HCT116 (cell line): ENCODE measurements at regions not wholly inside any gene's neighbourhood (a gene's known extent, or its start where the extent isn't known, plus 50 kb on each side); places are given as distances from the start of the nearest gene placed in this dataset.

Experiments
- ATAC-seq: fragments of 200-7000 bp; cut with Tn5 transposase; 2 replicates; pipeline ENCODE4 v1.9.1; 2020; ENCODE audit warnings: mild to moderate bottlenecking, moderate library complexity
- BruUV-seq: library from RNA; stranded (reverse); fragments of 400-500 nt; replicated peaks from 2 replicates; lab custom pipeline; 2021; lab: Mats Ljungman, UMichigan
- CTCF ChIA-PET: fragments of 300-600 bp; sonication (Branson Sonifier 250); formaldehyde crosslinking; loops from one replicate; lab custom pipeline; 2021; ENCODE audit warnings: antibody characterized with exemption; lab: Charles Lee
- POLR2A ChIA-PET: fragments of 300-600, 350-600 bp; sonication (Branson Sonifier 250); formaldehyde crosslinking; loops from one replicate; lab custom pipeline; 2021; ENCODE audit warnings: antibody characterized with exemption; lab: Charles Lee
- RAD21 ChIA-PET, 2 experiments: fragments of 300-600 bp; sonication (Branson Sonifier 250); formaldehyde crosslinking; loops; one replicate each; lab custom pipeline; 2023; ENCODE audit warnings: low total read pairs in 2 of 2; ENCODE audit not compliant: uncharacterized antibody in 2 of 2, unreplicated experiment in 2 of 2, low non-redundant PET in 1 of 2; lab: Charles Lee
- DNase-seq: peaks from one replicate; pipeline ENCODE4 v3.0.0-alpha.2; 2010; ENCODE audit warnings: low read depth, low spot score
- H2AFZ ChIP-seq: fragments of 200-600 bp; shearing (Covaris generic), sonication (generic); 2 replicates; pipeline ENCODE4 v1.6.1; 2017; ENCODE audit warnings: low read depth, mixed run types, mixed read lengths, antibody characterized with exemption, low read length; ENCODE audit not compliant: poor library complexity, severe bottlenecking
- H3K27ac ChIP-seq: 2 replicates; pipeline ENCODE4 v1.5.1; 2012; ENCODE audit warnings: low read depth, low read length
- H3K27me3 ChIP-seq: fragments of 200-600 bp; sonication (generic); 2 replicates; pipeline ENCODE4 v1.6.1; 2016; ENCODE audit warnings: mixed run types, low read length, mixed read lengths; ENCODE audit not compliant: insufficient read depth
- H3K36me3 ChIP-seq, 2 experiments: fragments of 200-500 bp in 1 of 2; fragments of 200-600 bp in 1 of 2; sonication (Bioruptor generic) in 1 of 2; sonication (generic) in 1 of 2; 2 replicates each; pipeline versions ENCODE4 v1.5.1 to v1.6.1; 2014 to 2016; ENCODE audit warnings: low read length in 2 of 2, inconsistent platforms in 1 of 2, mixed read lengths in 1 of 2, mixed run types in 1 of 2; ENCODE audit not compliant: insufficient read depth in 2 of 2, control insufficient read depth in 1 of 2
- H3K4me1 ChIP-seq, 2 experiments: fragments of 200-600 bp in 1 of 2; sonication (generic) in 1 of 2; 2 replicates each; pipeline versions ENCODE4 v1.5.1 to v1.6.1; 2012 to 2017; ENCODE audit warnings: low read length in 2 of 2, inconsistent platforms in 1 of 2, mild to moderate bottlenecking in 1 of 2, mixed read lengths in 1 of 2, mixed run types in 1 of 2, moderate library complexity in 1 of 2; ENCODE audit not compliant: insufficient read depth in 2 of 2, control insufficient read depth in 1 of 2
- H3K4me2 ChIP-seq: fragments of 200-600 bp; sonication (generic); 2 replicates; pipeline ENCODE4 v1.6.1; 2017; ENCODE audit warnings: mixed run types, low read length, mixed read lengths
- H3K4me3 ChIP-seq, 2 experiments: fragments of 200-600 bp in 1 of 2; sonication (generic) in 1 of 2; replicated peaks in 1 of 2; 2 replicates each; pipeline ENCODE4 v1.5.1; 2011 to 2016; ENCODE audit warnings: low read length in 2 of 2, control low read depth in 1 of 2, low read depth in 1 of 2, mild to moderate bottlenecking in 1 of 2, mixed read lengths in 1 of 2, mixed run types in 1 of 2
- H3K79me2 ChIP-seq: fragments of 200-600 bp; sonication (generic); 2 replicates; pipeline ENCODE4 v1.6.1; 2017; ENCODE audit warnings: mild to moderate bottlenecking, mixed run types, low read length, moderate library complexity, mixed read lengths; ENCODE audit not compliant: insufficient read depth
- H3K9ac ChIP-seq: fragments of 200-600 bp; sonication (generic); 2 replicates; pipeline ENCODE4 v1.6.1; 2016; ENCODE audit warnings: low read length, mixed read lengths
- H3K9me2 ChIP-seq: fragments of 200-600 bp; sonication (generic), shearing (Covaris generic); 2 replicates; pipeline ENCODE4 v1.6.1; 2017; ENCODE audit warnings: mixed run types, mild to moderate bottlenecking, moderate library complexity; ENCODE audit not compliant: insufficient read depth
- H3K9me3 ChIP-seq, 2 experiments: fragments of 200-500 bp in 1 of 2; fragments of 200-600 bp in 1 of 2; sonication (Bioruptor generic) in 1 of 2; sonication (generic) in 1 of 2; 2 replicates each; pipeline ENCODE4 v1.6.1; 2014 to 2017; ENCODE audit warnings: low read length in 2 of 2, mixed read lengths in 2 of 2, inconsistent platforms in 1 of 2, low read depth in 1 of 2, mild to moderate bottlenecking in 1 of 2, mixed run types in 1 of 2, moderate library complexity in 1 of 2; ENCODE audit not compliant: control insufficient read depth in 1 of 2, insufficient read depth in 1 of 2
- H4K20me1 ChIP-seq: fragments of 200-600 bp; sonication (generic), shearing (Covaris generic); 2 replicates; pipeline ENCODE4 v1.6.1; 2017; ENCODE audit warnings: mixed run types, mild to moderate bottlenecking, moderate library complexity; ENCODE audit not compliant: insufficient read depth
- CBX3 ChIP-seq: IDR thresholded peaks from 2 replicates; pipeline ENCODE4 v1.6.1; 2012; ENCODE audit warnings: low read depth
- CTCF ChIP-seq, 3 experiments: fragments of 200-600 bp in 1 of 3; sonication (generic) in 1 of 3; IDR thresholded peaks in 2 of 3; conservative IDR thresholded peaks in 1 of 3; 2 replicates each; pipeline ENCODE4 v1.5.1; 2012 to 2017; ENCODE audit warnings: low read depth in 2 of 3, low read length in 2 of 3, antibody characterized with exemption in 1 of 3, borderline replicate concordance in 1 of 3, control low read depth in 1 of 3, mild to moderate bottlenecking in 1 of 3, mixed read lengths in 1 of 3, mixed run types in 1 of 3, moderate library complexity in 1 of 3; ENCODE audit not compliant: insufficient read depth in 1 of 3
- MAX ChIP-seq: IDR thresholded peaks from 2 replicates; pipeline ENCODE4 v1.6.1; 2012
- POLR2AphosphoS5 ChIP-seq: IDR thresholded peaks from 2 replicates; pipeline ENCODE4 v1.6.1; 2011; ENCODE audit warnings: mild to moderate bottlenecking, low read depth, low read length, moderate library complexity
- RAD21 ChIP-seq: IDR thresholded peaks from 2 replicates; pipeline ENCODE4 v1.6.1; 2012; ENCODE audit warnings: low read depth, mild to moderate bottlenecking
- SRF ChIP-seq: IDR thresholded peaks from 2 replicates; pipeline ENCODE4 v1.6.1; 2012; ENCODE audit warnings: low read depth
- TCF7L2 ChIP-seq: IDR thresholded peaks from 2 replicates; pipeline ENCODE4 v1.7.0; 2011; ENCODE audit warnings: borderline replicate concordance, inconsistent platforms; ENCODE audit not compliant: insufficient read depth, insufficient read length; ENCODE audit errors: extremely low read depth
- intact Hi-C: fragments of 100-400 bp; cut with micrococcal nuclease; formaldehyde crosslinking; loops from 2 replicates; pipeline ENCODE4 v1.10.0; 2022

GRCh38 chr3:30123224-30123623 lies 483.2 kb upstream of the TGFBR2 start:
- no TSS peak for BruUV-seq
- Histone ChIP-seq H3K79me2 (no peaks in the 10 kb centered on the region), H2AFZ (no peak overlapping the region), H3K9ac (no peak overlapping the region), H3K4me2 (no peak overlapping the region), H3K27me3 (no peaks in the 10 kb centered on the region), H3K9me2 (no peaks in the 10 kb centered on the region), H3K9me3 (no peaks in the 10 kb centered on the region), H3K36me3 (no peaks in the 10 kb centered on the region), H4K20me1 (no peaks in the 10 kb centered on the region), H3K4me3 (no peak overlapping the region), H3K4me1 (no peaks in the 10 kb centered on the region), H3K27ac (no peak overlapping the region)
- ChIA-PET RAD21 (no interaction called here), POLR2A (no interaction called here), CTCF (no interaction called here)
- no peak for DNase-seq
- ATAC-seq, result no peak
- TF ChIP-seq CTCF (IDR thresholded peaks at IDR 0.05 in 2 of 3, conservative IDR thresholded peaks at IDR 0.05 in 1 of 3; ENCODE audit: borderline replicate concordance in 1 of 3, insufficient read depth in 1 of 3, low read depth in 2 of 3, low read length in 2 of 3) (no peak), POLR2AphosphoS5 (no peak), RAD21 (no peak)
- intact Hi-C loops, result no loop called here

- intact Hi-C loops, result no loop called here
- DNase-seq, result no peak
- ChIA-PET CTCF (no interaction called here), RAD21 (no interaction called here), POLR2A (no interaction called here)
- Histone ChIP-seq H3K36me3 (no peaks in the 10 kb centered on the region), H3K9ac (no peak overlapping the region), H3K9me2 (no peaks in the 10 kb centered on the region), H3K4me1 (no peaks in the 10 kb centered on the region), H3K27me3 (no peaks in the 10 kb centered on the region), H2AFZ (no peak overlapping the region), H3K4me2 (no peak overlapping the region), H3K9me3 (no peaks in the 10 kb centered on the region), H4K20me1 (no peaks in the 10 kb centered on the region), H3K4me3 (no peak overlapping the region), H3K79me2 (no peaks in the 10 kb centered on the region), H3K27ac (no peak overlapping the region)
- BruUV-seq, result no TSS peak
- TF ChIP-seq MAX (no peak), SRF (no peak), CBX3 (no peak), TCF7L2 (no peak)
- no peak for ATAC-seq
Observed at GRCh38 chr3:30123755-30124154, 482.6 kb upstream of the TGFBR2 start.
